AG09319 (cell line): ENCODE measurements at regions not wholly inside any gene's neighbourhood (a gene's known extent, or its start where the extent isn't known, plus 50 kb on each side); places are given as distances from the start of the nearest gene placed in this dataset.

Source experiments
- DNase-seq: peaks from one replicate; pipeline ENCODE4 v3.0.0-alpha.2; 2010; ENCODE audit warnings: low read depth; ENCODE audit errors: extremely low read depth
- CTCF ChIP-seq: IDR thresholded peaks from 2 replicates; pipeline ENCODE4 v1.5.1; 2011; ENCODE audit warnings: low read depth, mild to moderate bottlenecking, inconsistent platforms, low read length, moderate library complexity

DNA sequence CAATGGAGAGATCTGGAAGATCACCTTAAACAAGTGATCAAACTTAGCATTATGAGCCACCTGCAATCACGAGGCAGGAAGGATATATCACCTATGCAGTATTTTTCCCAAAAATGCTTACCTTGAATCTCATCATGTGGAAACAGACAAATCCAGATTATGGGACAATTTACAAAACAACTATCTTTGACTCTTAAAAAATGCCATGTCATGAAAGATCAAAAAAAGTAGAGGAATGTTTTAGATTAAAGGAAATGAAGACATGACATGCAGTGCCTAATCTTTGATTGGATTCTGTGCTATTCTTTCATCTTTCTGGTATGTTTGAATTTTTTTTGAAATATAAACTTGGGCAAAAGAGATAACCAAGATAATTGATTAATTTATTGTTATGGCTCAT lies 95.9 kb downstream of the KPNA2 start:
- no peak for TF ChIP-seq CTCF

DNA sequence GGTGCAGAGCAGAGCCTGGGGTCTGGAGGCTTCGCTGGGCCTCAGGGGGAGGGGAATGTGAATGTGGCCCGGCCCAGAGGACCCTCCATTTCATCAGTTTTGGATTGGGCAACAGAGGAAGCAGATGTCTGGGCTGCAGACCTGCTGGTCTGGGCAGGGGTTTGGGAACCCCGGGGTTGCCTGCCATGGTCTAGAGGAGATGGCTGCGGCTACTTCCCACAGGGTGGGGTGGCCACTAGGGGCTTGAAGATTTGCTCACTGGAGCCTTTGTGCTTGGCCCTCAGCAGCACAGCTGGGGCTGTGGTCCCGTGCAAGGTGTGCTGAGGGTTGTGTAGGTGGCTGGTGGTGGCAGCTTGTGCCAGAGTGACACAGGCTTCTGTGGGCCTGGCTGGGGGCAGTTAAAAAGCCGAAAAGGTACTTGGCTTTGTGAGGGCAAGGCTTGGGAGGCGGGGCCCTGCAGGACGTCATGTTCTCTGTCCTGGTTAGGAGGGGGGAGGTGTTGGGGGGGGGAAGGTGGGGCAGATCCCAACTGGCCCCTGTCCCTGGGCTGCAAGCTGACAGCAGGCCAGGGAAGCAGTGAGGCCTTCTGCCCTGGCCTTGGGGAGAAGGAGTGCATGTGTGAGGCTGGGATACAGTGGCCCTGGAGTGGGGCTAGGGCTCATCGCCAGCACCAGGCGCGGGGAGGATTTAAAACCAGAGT lies 98.0 kb downstream of the KPNA2 start:
- TF ChIP-seq CTCF: no peak
- no peak for DNase-seq

More for the DNA sequence above, 95.9 kb downstream of the KPNA2 start:
- no peak for DNase-seq

DNA sequence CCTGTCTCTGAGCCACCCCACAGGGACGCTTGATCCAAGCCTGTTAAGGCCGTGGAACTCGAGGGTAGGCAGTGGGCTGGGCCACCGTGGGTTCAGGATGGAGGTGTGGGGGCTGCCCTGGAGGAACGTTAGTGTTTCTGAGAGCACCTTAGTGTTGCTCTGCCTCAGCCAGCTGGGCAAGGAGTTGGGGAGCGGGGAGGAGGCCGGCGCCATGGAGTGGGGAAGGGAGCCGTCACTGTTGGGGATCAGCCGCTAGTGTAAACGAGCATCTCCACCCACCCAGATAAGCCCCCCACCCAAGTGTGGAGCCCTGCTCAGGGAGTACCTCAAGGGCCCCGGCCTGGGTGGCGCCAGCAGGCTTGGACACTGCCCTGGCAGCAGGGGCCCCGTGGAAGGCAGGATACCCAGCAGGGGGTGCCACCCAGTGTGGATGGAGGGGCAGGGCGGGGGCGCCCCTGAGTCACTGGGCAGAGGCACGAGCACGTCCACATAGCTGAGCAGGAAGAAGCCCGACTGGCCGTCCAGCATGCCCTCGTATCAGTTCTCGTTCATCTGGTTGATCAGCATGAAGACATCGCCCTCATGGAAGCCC lies 98.6 kb downstream of the KPNA2 start:
- no peak for DNase-seq
- no peak for TF ChIP-seq CTCF

- no peak for TF ChIP-seq CTCF
- no peak for DNase-seq
These were observed 99.2 kb downstream of the KPNA2 start for GRCh38 chr17:68134731-68135130.

DNA sequence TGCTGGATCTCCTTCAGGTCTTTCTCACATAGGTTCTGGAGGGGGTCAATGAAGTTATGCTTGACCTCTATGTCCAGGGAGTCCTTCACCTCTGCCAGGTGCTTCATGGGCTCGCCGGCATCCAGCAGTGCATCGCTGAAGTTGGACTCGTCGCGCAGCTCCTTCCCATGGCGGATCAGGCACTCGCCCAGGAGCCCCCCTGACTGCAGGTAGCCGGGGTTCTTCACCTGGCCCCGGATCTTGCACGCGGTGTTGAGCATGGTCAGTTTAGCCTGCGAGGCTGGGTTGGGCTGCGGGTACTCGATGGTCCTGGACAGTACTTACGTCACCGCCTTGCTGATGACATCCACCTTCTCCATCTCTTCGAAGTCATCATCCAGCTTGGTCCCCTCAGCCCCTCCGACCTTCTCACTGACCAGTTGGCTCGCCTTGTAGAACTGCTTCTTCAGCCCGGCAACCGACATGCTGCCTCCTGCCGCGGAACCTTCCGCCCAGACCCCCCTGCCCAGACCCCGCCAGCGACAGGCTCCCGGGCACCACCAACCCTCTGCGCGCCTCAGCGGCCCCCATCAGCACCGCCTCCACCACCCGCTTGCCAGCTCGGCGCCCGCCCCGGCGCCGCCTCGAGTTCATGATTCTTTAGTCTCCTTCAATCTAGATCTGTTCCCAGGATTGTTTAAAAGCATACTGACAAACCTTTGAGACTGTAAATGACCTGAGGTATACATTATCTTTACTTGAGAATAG lies 99.8 kb downstream of the KPNA2 start:
- no peak for TF ChIP-seq CTCF
- DNase-seq: no peak

GRCh38 chr17:68141050-68141449 lies 105.5 kb downstream of the KPNA2 start:
- no peak for DNase-seq
- TF ChIP-seq CTCF: no peak

GRCh38 chr17:68142595-68142994 lies 105.2 kb upstream of the AMZ2 start:
- no peak for TF ChIP-seq CTCF

More at GRCh38 chr17:68142595-68142994, 105.2 kb upstream of the AMZ2 start:
- no peak for DNase-seq
